ELF-1 (cell line): ENCODE measurements at regions not wholly inside any gene's neighbourhood (a gene's known extent, or its start where the extent isn't known, plus 50 kb on each side); places are given as distances from the start of the nearest gene placed in this dataset.
"Not testable (repeated sequence)": the region's sequence is repeated elsewhere in the genome, so short reads cannot be mapped to it uniquely, and the experiment has no call there.

Experiments
- DNase-seq: peaks from one replicate; pipeline ENCODE4 v3.0.0-alpha.2; 2016; ENCODE audit warnings: low read depth, low spot score

DNA sequence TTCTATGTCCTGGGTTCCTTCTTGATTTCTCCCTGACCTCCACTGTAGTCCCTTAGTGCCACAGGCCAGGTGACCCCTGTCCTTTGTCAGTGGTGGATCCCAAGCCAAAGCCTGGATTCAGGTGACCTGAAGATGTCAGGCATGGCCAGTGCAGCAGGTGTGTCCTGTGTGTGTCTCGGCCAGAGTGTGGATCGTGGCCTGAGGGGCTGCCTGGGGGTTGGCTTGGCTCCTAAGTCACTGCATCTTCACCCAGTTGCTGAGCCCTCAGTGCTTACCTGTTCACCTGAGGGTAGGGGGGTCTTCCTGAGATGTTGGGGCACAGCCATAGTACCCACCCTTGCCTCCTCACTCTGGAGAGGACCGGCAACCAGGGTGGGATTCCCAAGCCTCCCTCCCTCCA, 61.8 kb upstream of the PITX1 start:
- DNase-seq: no peak

DNA sequence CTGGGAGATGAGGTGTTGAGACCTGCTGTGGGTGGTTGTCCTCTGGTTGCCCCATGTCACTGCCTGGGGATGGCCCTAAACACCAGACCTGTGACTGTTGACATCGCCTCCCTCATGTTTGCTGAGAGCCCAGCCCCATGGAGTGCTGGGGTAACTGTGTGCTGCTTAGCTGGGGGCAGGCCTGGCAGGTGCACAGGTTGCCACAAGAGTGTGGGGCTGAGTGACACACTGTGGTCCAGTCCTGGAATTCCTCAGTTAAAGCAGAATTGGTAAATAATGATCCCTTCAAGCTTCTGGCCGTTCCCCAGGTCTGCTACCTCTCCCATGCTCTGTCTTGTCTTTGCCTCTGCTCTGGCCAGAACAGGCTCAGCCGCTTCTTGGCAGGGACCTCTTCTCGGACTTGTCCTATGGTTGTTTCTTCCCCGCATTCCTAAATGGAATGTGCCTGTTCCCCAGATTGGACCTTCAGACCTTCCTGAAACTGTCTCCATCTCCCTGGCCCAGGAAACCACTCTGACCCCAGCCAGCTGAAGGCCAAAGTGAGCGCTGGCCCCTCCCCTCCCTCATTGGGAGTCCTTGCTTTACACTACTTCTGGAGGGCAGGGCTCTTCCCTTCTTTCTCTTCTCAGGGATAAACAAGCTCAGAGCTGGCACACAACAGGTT, 61.2 kb upstream of the PITX1 start:
- peak; percentile 40 for DNase-seq

DNA sequence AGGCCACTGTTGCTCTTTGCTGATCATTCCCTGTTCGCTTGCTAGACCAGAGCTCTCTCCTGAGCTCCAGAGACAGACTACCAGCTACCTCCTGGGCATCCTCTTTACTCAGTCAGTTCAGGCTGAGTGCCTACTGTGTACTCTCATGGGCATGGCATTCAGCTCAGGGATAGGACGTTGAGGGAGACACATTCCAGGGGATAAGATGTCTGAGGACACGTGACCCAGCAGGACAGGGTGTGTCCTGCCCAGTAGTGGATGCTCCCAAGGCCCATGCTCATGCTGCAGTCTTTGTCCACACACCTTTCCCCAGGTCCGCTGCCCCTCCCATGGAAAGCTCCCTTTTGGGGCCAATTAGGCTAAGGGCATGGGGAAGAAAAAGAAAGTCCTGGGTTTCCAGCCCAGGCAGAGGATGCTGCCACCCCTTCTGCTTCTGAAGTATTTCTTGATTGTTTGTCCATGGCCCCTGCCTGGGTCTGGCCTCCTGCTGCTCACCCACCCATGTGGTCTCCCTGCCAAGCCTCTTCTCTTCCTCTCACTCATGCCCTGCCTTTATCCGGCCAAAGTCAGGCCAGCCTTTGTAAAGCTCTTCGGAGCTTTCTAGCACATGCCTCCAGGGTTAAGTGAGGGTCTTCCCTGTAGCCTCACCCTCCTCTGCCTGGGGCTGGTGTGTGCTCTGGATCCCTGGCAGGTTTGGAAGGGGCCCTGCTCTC, 60.5 kb upstream of the PITX1 start:
- no peak for DNase-seq

- DNase-seq: not testable (repeated sequence)
Measured at GRCh38 chr5:135093483-135093882, 59.5 kb upstream of the PITX1 start.

DNA sequence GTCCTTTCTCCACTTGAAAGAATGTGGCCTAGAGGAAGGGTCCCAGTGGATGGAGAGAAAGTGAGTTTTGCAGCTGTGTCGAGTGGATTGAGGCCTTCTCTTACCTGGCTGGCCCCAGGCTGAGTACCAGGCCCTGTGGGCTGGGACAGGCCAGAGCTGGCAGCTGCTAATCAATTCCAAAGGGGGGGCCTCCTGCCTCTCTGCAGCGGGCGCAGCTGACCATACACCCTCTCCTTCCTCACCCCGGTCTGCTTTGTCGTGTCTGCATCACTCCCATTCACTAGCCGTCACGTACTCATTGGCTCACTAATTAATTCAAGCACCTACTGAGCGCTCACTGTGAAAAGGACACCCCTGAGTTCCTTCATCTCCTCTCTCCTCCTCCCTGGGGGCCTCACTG, 58.4 kb upstream of the PITX1 start:
- DNase-seq: peak; percentile 11

DNA sequence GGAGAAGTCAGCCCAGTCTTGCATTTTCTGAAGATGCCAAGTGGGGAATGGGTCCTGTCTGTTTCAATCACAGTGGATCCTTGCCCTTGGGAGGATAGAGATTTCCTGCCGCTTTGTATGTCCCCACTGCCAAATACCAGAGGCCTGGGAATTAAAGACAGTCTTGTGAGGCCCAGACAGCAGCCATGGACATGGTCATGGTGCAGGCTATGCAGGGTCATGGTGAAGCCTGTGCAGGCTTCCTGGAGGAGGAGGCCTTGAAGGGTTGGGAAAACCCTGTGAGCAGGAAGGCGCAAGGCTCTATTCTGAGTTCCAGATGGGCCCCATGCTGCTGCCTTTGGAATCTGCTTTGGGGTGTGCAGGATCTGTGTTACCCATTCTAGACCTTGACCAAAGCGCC, 57.3 kb upstream of the PITX1 start:
- DNase-seq: no peak

DNA sequence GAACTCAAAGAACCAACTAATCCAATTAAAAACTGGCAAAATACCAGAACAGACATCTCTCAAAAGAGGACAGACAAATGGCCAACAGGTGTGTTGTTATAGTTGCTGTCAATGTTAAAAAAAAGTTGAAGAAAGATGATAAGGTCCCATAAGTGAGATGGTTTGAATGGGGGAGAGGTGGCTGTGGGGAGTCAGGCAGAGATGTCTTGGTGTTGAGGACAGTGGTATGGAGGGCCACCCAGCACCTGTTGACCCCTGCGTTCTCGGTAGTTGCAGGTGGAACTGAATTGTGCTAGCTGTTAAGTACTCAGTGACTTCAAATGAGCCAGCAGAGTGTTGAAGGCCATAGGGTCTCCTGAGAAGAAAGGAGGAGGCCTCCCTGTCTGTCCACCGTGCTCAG, 55.9 kb upstream of the PITX1 start:
- DNase-seq: no peak

- DNase-seq: no peak
Measured at GRCh38 chr5:135088911-135089310, 54.9 kb upstream of the PITX1 start.

GRCh38 chr5:135087950-135088349, 53.9 kb upstream of the PITX1 start:
- no peak for DNase-seq

GRCh38 chr5:135085936-135086725, 52.1 kb upstream of the PITX1 start:
- no peak for DNase-seq

DNA sequence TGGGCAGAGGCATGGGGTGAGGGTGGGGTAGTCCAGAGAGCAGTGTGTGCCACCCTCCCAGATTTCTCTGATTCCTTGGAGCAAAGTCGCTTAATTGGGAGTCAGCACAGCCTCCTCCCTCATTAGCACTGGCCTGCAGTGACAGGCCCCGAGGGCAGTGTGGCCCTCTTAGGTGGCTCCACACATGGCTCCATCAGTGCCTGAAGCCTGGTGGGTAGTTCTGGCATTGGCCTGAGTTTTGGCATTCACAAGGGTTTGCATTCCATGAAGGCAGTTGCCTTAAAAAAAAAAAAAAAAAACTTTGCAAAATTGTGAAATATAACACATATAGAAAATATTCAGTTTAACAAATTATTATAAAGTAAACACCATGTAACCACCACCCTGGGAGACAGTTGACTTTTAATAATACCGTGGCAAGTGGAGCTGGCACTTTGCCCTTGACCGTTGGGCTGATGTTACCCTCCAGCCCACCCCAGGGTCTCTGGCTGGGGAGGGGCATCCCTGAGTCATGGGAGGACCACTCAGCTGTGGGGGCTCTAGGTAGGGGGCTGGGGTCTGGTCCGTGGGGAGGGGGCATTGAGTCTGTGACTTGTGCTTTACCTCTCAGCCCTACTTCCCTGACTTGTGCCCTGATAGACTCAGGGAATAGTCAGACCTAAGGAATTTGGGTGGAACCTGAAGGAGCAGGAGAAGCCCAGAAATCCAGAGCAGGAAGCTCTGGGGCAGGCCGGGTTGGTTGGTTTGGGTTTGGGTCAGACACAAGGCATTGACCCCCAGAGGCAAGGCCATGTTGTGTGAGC, 51.3 kb upstream of the PITX1 start:
- no peak for DNase-seq
